PC-9 (cell line): ENCODE measurements at regions not wholly inside any gene's neighbourhood (a gene's known extent, or its start where the extent isn't known, plus 50 kb on each side); places are given as distances from the start of the nearest gene placed in this dataset.

Experiments used
- BruUV-seq: library from RNA; stranded (reverse); fragments of 400-500 nt; replicated peaks from 2 replicates; lab custom pipeline; 2021; lab: Mats Ljungman, UMichigan
- CTCF ChIA-PET: fragments of 300-600 bp; sonication (Branson Sonifier 250); formaldehyde crosslinking; loops from one replicate; lab custom pipeline; 2022; ENCODE audit warnings: antibody characterized with exemption; lab: Charles Lee
- POLR2A ChIA-PET: fragments of 300-600 bp; sonication (Branson Sonifier 250); formaldehyde crosslinking; loops from one replicate; lab custom pipeline; 2022; ENCODE audit warnings: antibody characterized with exemption; ENCODE audit not compliant: unreplicated experiment; lab: Charles Lee
- DNase-seq, 2 experiments: peaks; one replicate each; pipeline versions ENCODE4 v3.0.0 to v3.0.0-alpha.2; 2015 to 2022; ENCODE audit warnings: mixed read lengths in 1 of 2
- H2AFZ ChIP-seq: fragments of 200-600 bp; sonication (generic); 2 replicates; pipeline ENCODE4 v1.8.1; 2017; ENCODE audit warnings: antibody characterized with exemption
- H3F3A ChIP-seq: fragments of 200-600 bp; sonication (generic); 2 replicates; pipeline ENCODE4 v1.8.1; 2017; ENCODE audit warnings: antibody characterized with exemption, mild to moderate bottlenecking, low read depth; ENCODE audit not compliant: insufficient read depth
- H3K27ac ChIP-seq: fragments of 200-600 bp; sonication (generic); 2 replicates; pipeline ENCODE4 v1.6.1; 2016; ENCODE audit warnings: mixed run types
- H3K27me3 ChIP-seq: fragments of 200-600 bp; sonication (generic); 2 replicates; pipeline ENCODE4 v1.6.1; 2016; ENCODE audit warnings: low read depth, mixed run types; ENCODE audit not compliant: insufficient read depth
- H3K36me3 ChIP-seq: fragments of 200-600 bp; sonication (generic); 2 replicates; pipeline ENCODE4 v1.6.1; 2016; ENCODE audit warnings: low read depth, mixed run types
- H3K4me1 ChIP-seq: fragments of 200-600 bp; sonication (generic); replicated peaks from 2 replicates; pipeline ENCODE4 v1.6.1; 2016; ENCODE audit warnings: mixed run types; ENCODE audit not compliant: insufficient read depth
- H3K4me2 ChIP-seq: fragments of 200-600 bp; sonication (generic); 2 replicates; pipeline ENCODE4 v1.6.1; 2017; ENCODE audit warnings: mixed run types
- H3K4me3 ChIP-seq: fragments of 200-600 bp; sonication (generic); 2 replicates; pipeline ENCODE4 v1.6.1; 2016; ENCODE audit warnings: mixed run types
- H3K79me2 ChIP-seq: fragments of 200-600 bp; sonication (generic); 2 replicates; pipeline ENCODE4 v1.6.1; 2017; ENCODE audit warnings: low read depth, mixed run types
- H3K9me2 ChIP-seq: fragments of 200-600 bp; sonication (generic); 2 replicates; pipeline ENCODE4 v1.8.1; 2017; ENCODE audit warnings: mild to moderate bottlenecking; ENCODE audit not compliant: insufficient read depth
- H3K9me3 ChIP-seq: fragments of 200-600 bp; sonication (generic); 2 replicates; pipeline ENCODE4 v1.8.1; 2016; ENCODE audit warnings: low read depth; ENCODE audit not compliant: insufficient read depth
- H4K20me1 ChIP-seq: fragments of 200-600 bp; sonication (generic); 2 replicates; pipeline ENCODE4 v1.8.1; 2017; ENCODE audit not compliant: insufficient read depth
- CTCF ChIP-seq: fragments of 200-600 bp; sonication (generic); conservative IDR thresholded peaks from 2 replicates; pipeline ENCODE4 v1.6.1; 2017; ENCODE audit warnings: mixed run types, antibody characterized with exemption, mild to moderate bottlenecking, moderate library complexity
- EZH2 ChIP-seq: fragments of 200-600 bp; sonication (generic); IDR thresholded peaks from 2 replicates; pipeline ENCODE4 v1.8.0; 2017; ENCODE audit warnings: antibody characterized with exemption, low read depth
- intact Hi-C: fragments of 100-400 bp; cut with micrococcal nuclease; formaldehyde crosslinking; loops from one replicate; pipeline ENCODE4 v1.10.0; 2022; ENCODE audit not compliant: unreplicated experiment

- no peak for DNase-seq
- BruUV-seq: no TSS peak
- H3K4me3 ChIP-seq: no peak overlapping the region
Measured at GRCh38 chr14:97813556-97813955, 1016.4 kb downstream of the VRK1 start.

GRCh38 chr14:97820781-97821180, 1023.6 kb downstream of the VRK1 start:
- no TSS peak for BruUV-seq
- H4K20me1 ChIP-seq: no peaks in the 10 kb centered on the region
- H3K9me3 ChIP-seq: no peaks in the 10 kb centered on the region
- no peak overlapping the region for H3K27ac ChIP-seq
- no peaks in the 10 kb centered on the region for H3K4me1 ChIP-seq
- H3K79me2 ChIP-seq: no peaks in the 10 kb centered on the region
- no peak for DNase-seq
- H3K4me2 ChIP-seq: no peak overlapping the region
- CTCF ChIA-PET: no interaction called here
- no peaks in the 10 kb centered on the region for H3K36me3 ChIP-seq
- H3K27me3 ChIP-seq: no peaks in the 10 kb centered on the region
- no peak overlapping the region for H3K4me3 ChIP-seq
- no peak overlapping the region for H2AFZ ChIP-seq
- TF ChIP-seq EZH2 (no peak), CTCF (no peak)
- intact Hi-C loops: no loop called here
- POLR2A ChIA-PET: no interaction called here
- H3F3A ChIP-seq: no peaks in the 10 kb centered on the region
- H3K9me2 ChIP-seq: no peaks in the 10 kb centered on the region

More at GRCh38 chr14:97813556-97813955, 1016.4 kb downstream of the VRK1 start:
- Histone ChIP-seq H3K9me3 (no peaks in the 10 kb centered on the region), H3F3A (no peaks in the 10 kb centered on the region), H3K79me2 (no peaks in the 10 kb centered on the region), H3K27me3 (no peaks in the 10 kb centered on the region), H4K20me1 (no peaks in the 10 kb centered on the region), H3K27ac (no peak overlapping the region), H3K4me1 (no peaks in the 10 kb centered on the region), H3K4me2 (no peak overlapping the region), H2AFZ (no peak overlapping the region), H3K9me2 (no peaks in the 10 kb centered on the region), H3K36me3 (no peaks in the 10 kb centered on the region)
- POLR2A ChIA-PET: no interaction called here
- intact Hi-C loops: no loop called here
- TF ChIP-seq EZH2: no peak
- no peak for TF ChIP-seq CTCF
- CTCF ChIA-PET: no interaction called here

GRCh38 chr14:97824218-97824617, 1027.0 kb downstream of the VRK1 start:
- ChIA-PET CTCF (no interaction called here), POLR2A (no interaction called here)
- no peaks in the 10 kb centered on the region for H3K79me2 ChIP-seq
- no peak for DNase-seq
- H3K4me1 ChIP-seq: no peaks in the 10 kb centered on the region
- H2AFZ ChIP-seq: no peak overlapping the region
- H3K4me2 ChIP-seq: no peak overlapping the region
- no peaks in the 10 kb centered on the region for H3K9me2 ChIP-seq
- intact Hi-C loops: no loop called here
- BruUV-seq: no TSS peak
- no peaks in the 10 kb centered on the region for H3K9me3 ChIP-seq
- TF ChIP-seq CTCF (no peak), EZH2 (no peak)
- H3K27ac ChIP-seq: no peak overlapping the region
- H3K4me3 ChIP-seq: no peak overlapping the region
- H3F3A ChIP-seq: no peaks in the 10 kb centered on the region
- no peaks in the 10 kb centered on the region for H4K20me1 ChIP-seq
- H3K36me3 ChIP-seq: no peaks in the 10 kb centered on the region
- no peaks in the 10 kb centered on the region for H3K27me3 ChIP-seq
